NCI-H146 (cell line): ENCODE measurements at regions not wholly inside any gene's neighbourhood (a gene's known extent, or its start where the extent isn't known, plus 50 kb on each side); places are given as distances from the start of the nearest gene placed in this dataset.
A peak's percentile ranks its signal among the peaks of the same experiment; 100 is the strongest.

ENCODE experiments used
- DNase-seq: peaks from one replicate; lab custom pipeline; 2025; lab: John Stamatoyannopoulos, UW

GRCh38 chr5:91441082-91441481 lies 58.0 kb upstream of the ARRDC3 start:
- no peak for DNase-seq

DNA sequence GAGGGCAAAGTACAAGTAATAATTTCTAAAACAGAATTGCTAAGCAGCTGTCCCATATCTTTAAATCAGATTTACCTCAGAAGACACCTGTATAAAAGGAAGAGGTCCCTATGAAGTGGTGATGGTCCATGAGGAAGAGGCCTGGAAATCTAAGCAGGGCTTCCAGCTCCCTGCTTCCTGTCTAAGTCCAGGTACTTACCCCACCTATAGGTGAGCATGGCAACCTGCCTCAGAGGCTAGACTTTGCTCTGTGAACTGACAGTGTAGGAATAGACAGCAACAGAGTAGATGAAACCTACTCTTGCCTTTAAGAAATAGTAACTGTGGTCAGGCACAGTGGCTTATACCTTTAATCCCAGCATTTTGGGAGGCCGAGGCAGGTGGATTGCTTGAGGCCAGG lies 55.8 kb upstream of the ARRDC3 start:
- peak; percentile 1 for DNase-seq

- DNase-seq: no peak
Observed at GRCh38 chr5:91436241-91436640, 53.1 kb upstream of the ARRDC3 start.

- DNase-seq: no peak
Observed at GRCh38 chr5:91434348-91434747, 51.2 kb upstream of the ARRDC3 start.

- DNase-seq: no peak
Observed at GRCh38 chr5:91433861-91434260, 50.7 kb upstream of the ARRDC3 start.
